ENCODE measurements at regions not wholly inside any gene's neighbourhood (a gene's known extent, or its start where the extent isn't known, plus 50 kb on each side); places are given as distances from the start of the nearest gene placed in this dataset.
"Not testable (repeated sequence)": the region's sequence is repeated elsewhere in the genome, so short reads cannot be mapped to it uniquely, and the experiment has no call there.

GRCh38 chr7:13777242-13777641, 212.2 kb downstream of the ETV1 start:
- no peak for DNase-seq (ENCODE audit: low read depth, low spot score)

- no peak for DNase-seq (ENCODE audit: low read depth, low spot score)
Observed at GRCh38 chr7:13778967-13779366, 210.5 kb downstream of the ETV1 start.

GRCh38 chr7:13790611-13791010, 198.9 kb downstream of the ETV1 start:
- no peak for DNase-seq (ENCODE audit: low read depth, low spot score)

GRCh38 chr7:13792208-13792607, 197.3 kb downstream of the ETV1 start:
- no peak for DNase-seq (ENCODE audit: low read depth, low spot score)

GRCh38 chr7:13793926-13794325, 195.5 kb downstream of the ETV1 start:
- DNase-seq (ENCODE audit: low read depth, low spot score), result no peak

GRCh38 chr7:13794581-13794980, 194.9 kb downstream of the ETV1 start:
- DNase-seq (ENCODE audit: low read depth, low spot score), result no peak

- DNase-seq (ENCODE audit: low read depth, low spot score), result peak; percentile 35
Observed at GRCh38 chr7:13797545-13797944, 191.9 kb downstream of the ETV1 start.

- no peak for DNase-seq (ENCODE audit: low read depth, low spot score)
Observed at GRCh38 chr7:13800694-13801448, 188.6 kb downstream of the ETV1 start.

- no peak for DNase-seq (ENCODE audit: low read depth, low spot score)
Observed at GRCh38 chr7:13801669-13802068, 187.8 kb downstream of the ETV1 start.

GRCh38 chr7:13802651-13803050, 186.8 kb downstream of the ETV1 start:
- no peak for DNase-seq (ENCODE audit: low read depth, low spot score)

GRCh38 chr7:13803134-13803533, 186.3 kb downstream of the ETV1 start:
- DNase-seq (ENCODE audit: low read depth, low spot score), result no peak

GRCh38 chr7:13806089-13806867, 183.2 kb downstream of the ETV1 start:
- DNase-seq (ENCODE audit: low read depth, low spot score), result not testable (repeated sequence)

- not testable (repeated sequence) for DNase-seq (ENCODE audit: low read depth, low spot score)
Observed at GRCh38 chr7:13817230-13817629, 172.2 kb downstream of the ETV1 start.

- DNase-seq (ENCODE audit: low read depth, low spot score), result no peak
Observed at GRCh38 chr7:13821152-13821787, 168.2 kb downstream of the ETV1 start.

GRCh38 chr7:13822678-13823077, 166.8 kb downstream of the ETV1 start:
- no peak for DNase-seq (ENCODE audit: low read depth, low spot score)

GRCh38 chr7:13826752-13827151, 162.7 kb downstream of the ETV1 start:
- no peak for DNase-seq (ENCODE audit: low read depth, low spot score)

GRCh38 chr7:13827716-13828115, 161.8 kb downstream of the ETV1 start:
- DNase-seq (ENCODE audit: low read depth, low spot score), result no peak

GRCh38 chr7:13829231-13829630, 160.2 kb downstream of the ETV1 start:
- no peak for DNase-seq (ENCODE audit: low read depth, low spot score)

GRCh38 chr7:13829914-13830900, 159.3 kb downstream of the ETV1 start:
- DNase-seq (ENCODE audit: low read depth, low spot score), result no peak

- DNase-seq (ENCODE audit: low read depth, low spot score), result no peak
Observed at GRCh38 chr7:13832346-13832745, 157.1 kb downstream of the ETV1 start.

- DNase-seq (ENCODE audit: low read depth, low spot score), result no peak
Observed at GRCh38 chr7:13834328-13834761, 155.1 kb downstream of the ETV1 start.
